ENCODE measurements at regions not wholly inside any gene's neighbourhood (a gene's known extent, or its start where the extent isn't known, plus 50 kb on each side); places are given as distances from the start of the nearest gene placed in this dataset.
"Not testable (repeated sequence)": the region's sequence is repeated elsewhere in the genome, so short reads cannot be mapped to it uniquely, and the experiment has no call there.

GRCh38 chr6:137655291-137655690, 161.1 kb upstream of the OLIG3 start:
- no peak for DNase-seq (ENCODE audit: low spot score)

- no peak for DNase-seq (ENCODE audit: low spot score)
Measured at GRCh38 chr6:137656735-137657134, 162.5 kb upstream of the OLIG3 start.

- no peak for DNase-seq (ENCODE audit: low spot score)
Measured at GRCh38 chr6:137657351-137657911, 163.2 kb upstream of the OLIG3 start.

DNA sequence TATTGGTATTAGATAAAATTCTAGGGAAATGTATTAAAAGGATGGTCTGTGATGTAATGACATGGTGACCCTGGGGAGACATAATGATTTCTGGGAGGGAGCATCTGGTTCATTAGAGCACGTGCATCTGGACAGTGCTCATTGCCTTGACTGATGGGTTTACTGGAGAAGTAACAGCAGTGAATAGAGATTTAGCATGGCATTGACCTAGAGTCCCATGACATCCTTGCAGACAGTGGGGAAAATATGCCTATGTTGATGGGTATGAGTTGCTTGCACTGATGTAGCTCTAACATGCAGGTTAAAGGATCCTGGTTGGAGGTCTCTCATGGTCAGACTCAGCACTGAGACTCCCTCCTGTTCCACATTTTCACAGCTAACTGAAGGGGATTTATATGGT, 164.1 kb upstream of the OLIG3 start:
- no peak for DNase-seq (ENCODE audit: low spot score)

- peak; percentile 38 for DNase-seq (ENCODE audit: low spot score)
Measured at GRCh38 chr6:137659871-137660270, 165.7 kb upstream of the OLIG3 start.

- DNase-seq (ENCODE audit: low spot score) = no peak
Measured at GRCh38 chr6:137660296-137660731, 166.1 kb upstream of the OLIG3 start.

DNA sequence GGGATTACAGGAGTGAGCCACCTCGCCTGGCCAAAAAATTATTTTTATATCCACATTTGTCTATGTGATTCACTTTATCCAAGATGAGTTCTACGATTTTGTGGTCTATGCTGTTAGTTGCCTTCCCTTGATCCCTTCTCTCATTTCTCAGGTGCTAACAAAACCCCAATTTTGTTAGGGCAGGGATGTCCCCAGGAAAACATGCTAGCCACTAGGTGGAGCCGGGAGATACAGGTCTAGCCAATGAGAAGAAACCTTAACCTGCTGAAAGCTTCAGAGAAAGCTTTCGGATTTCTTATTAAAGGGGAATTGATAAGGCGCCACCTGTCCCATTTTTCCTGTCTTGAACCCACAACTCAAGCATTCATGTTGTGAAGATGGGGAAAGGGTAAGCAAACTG, 167.4 kb upstream of the OLIG3 start:
- no peak for DNase-seq (ENCODE audit: low spot score)

- no peak for DNase-seq (ENCODE audit: low spot score)
Measured at GRCh38 chr6:137664183-137664582, 170.0 kb upstream of the OLIG3 start.

- no peak for DNase-seq (ENCODE audit: low spot score)
Measured at GRCh38 chr6:137665342-137665934, 171.2 kb upstream of the OLIG3 start.

GRCh38 chr6:137666202-137666774, 172.1 kb upstream of the OLIG3 start:
- DNase-seq (ENCODE audit: low spot score) = no peak

DNA sequence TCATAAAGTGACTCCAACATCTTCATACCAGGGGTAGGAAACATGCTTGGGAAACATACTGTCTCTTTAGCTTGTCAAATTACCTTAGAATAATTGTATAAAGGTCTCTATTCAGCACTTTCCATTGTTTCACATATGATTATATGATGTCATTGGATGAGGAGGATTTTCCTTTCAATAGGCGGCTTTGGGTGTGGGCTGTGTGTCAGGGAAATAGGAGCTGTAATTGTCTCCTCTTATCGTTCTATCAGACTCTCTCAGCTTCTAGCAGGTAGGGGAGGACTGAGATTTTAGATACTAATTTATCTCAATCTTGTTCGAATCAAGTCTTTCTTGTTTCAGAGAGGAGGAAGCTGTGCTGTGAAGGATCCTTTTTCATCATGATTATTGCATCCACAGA, 179.4 kb upstream of the OLIG3 start:
- DNase-seq (ENCODE audit: low spot score) = no peak

DNA sequence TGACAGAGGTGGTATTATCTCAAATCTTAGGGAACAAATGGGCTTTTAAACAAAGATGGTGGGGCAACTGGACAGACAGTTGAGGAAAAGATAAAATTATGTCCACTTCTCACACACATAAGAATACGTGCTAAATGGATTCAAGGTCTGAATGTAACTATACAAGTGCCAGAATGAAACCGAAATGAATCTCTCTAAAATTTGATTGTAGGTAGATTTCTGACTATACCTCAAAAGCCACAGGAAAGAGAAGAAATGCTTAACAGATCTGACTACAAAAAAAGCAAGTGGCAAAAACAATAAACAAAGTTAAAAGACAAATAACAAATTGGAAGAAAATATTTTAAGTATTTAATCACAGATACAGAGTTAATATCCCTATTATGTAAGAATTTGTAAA, 182.7 kb upstream of the OLIG3 start:
- no peak for DNase-seq (ENCODE audit: low spot score)

DNA sequence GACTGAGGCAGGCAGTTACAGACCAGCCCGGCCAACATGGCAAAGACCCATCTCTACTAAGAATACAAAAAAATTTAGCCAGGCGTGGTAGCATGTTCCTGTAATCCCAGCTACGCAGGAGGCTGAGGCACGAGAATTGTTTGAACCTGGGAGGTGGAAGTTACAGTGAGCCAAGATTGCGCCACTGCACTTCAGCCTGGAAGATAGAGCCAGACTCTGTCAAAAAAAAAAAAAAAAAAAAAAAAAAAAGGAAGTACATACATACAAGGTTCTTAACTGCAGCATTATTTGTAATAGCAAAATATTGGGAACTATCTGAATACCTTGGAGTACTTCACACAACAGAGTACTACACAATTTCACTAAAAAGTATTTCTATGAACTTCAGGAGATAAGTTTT, 183.5 kb upstream of the OLIG3 start:
- DNase-seq (ENCODE audit: low spot score) = no peak

- DNase-seq (ENCODE audit: low spot score) = no peak
Measured at GRCh38 chr6:137678451-137678850, 184.3 kb upstream of the OLIG3 start.

GRCh38 chr6:137680705-137681346, 186.2 kb upstream of the TNFAIP3 start:
- no peak for DNase-seq (ENCODE audit: low spot score)

DNA sequence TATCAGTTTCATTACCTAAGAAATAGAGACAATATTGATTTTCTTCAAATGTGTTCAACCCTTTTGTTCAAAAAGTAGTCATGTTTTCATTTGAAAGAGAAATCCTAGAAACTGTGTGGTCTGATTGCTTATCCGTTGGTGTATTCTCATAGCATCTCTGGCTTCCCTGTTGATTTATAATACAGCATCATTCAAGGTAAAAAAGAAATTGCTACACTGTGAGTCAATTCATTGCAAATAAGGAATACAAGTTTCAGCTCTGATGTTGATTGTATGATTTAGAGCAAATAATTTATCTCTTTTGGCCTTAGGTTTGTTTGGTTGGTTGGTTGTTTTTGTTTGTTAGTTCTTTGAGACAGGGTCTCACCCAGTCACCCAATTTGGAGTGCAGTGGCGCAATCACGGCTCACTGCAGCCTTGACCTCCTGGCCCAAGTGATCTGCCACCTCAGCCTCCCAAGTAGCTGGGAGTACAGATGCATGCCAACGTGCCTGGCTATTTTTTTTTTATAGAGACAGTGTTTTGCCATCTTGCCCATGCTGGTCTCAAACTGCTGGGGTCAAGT, 185.5 kb upstream of the TNFAIP3 start:
- DNase-seq (ENCODE audit: low spot score) = no peak

DNA sequence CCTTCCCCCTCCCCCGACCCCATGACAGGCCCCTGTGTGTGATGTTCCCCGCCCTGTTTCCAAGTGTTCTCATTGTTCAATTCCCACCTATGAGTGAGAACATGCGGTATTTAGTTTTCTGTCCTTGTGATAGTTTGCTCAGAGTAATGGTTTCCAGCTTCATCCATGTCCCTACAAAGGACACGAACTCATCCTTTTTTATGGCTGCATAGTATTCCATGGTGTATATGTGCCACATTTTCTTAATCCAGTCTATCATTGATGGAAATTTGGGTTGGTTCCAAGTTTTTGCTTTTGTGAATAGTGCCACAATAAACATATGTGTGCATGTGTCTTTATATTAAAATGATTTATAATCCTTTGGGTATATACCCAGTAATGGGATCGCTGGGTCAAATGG, 184.4 kb upstream of the TNFAIP3 start:
- DNase-seq (ENCODE audit: low spot score) = not testable (repeated sequence)

DNA sequence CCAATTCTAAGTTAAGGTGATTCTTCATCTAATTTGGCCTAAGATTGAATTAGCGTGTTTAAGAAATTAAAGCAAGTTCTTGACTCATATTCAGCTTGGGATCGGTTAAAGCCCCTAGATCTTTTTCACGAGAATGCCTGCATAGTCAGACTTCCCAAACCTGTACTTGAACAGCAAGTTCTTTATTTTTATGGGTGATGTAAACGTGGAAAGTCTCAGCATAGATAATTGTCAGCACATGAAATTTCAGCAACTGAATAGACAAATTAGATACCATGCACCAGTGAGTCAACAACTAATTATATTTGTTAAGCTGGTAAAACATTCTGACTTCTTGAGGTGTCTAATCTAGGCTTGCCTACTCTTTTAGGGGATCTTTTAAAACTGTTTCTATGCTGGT, 183.1 kb upstream of the TNFAIP3 start:
- no peak for DNase-seq (ENCODE audit: low spot score)

GRCh38 chr6:137685798-137686375, 181.2 kb upstream of the TNFAIP3 start:
- DNase-seq (ENCODE audit: low spot score) = no peak

- no peak for DNase-seq (ENCODE audit: low spot score)
Measured at GRCh38 chr6:137687818-137688217, 179.2 kb upstream of the TNFAIP3 start.

- DNase-seq (ENCODE audit: low spot score) = no peak
Measured at GRCh38 chr6:137688230-137688971, 178.7 kb upstream of the TNFAIP3 start.

GRCh38 chr6:137689377-137689776, 177.7 kb upstream of the TNFAIP3 start:
- no peak for DNase-seq (ENCODE audit: low spot score)

Data from mucosa of gallbladder (tissue), 1 donor.